Stimulated activated CD4-positive, alpha-beta T cell treated with anti-CD3 and anti-CD28 coated beads, Interleukin-15, amount 100 ng/mL, for 48 hours (primary cell): ENCODE measurements at regions not wholly inside any gene's neighbourhood (a gene's known extent, or its start where the extent isn't known, plus 50 kb on each side); places are given as distances from the start of the nearest gene placed in this dataset.

Source experiments
- DNase-seq, 2 donors: peaks; one replicate each; pipeline ENCODE4 v3.0.0-alpha.2; 2020; ENCODE audit warnings: low read depth in 2 of 2

GRCh38 chr18:78769502-78770105 is 210.0 kb upstream of the SALL3 start:
- DNase-seq, result no peak

GRCh38 chr18:78770139-78770822 is 209.3 kb upstream of the SALL3 start:
- DNase-seq, result no peak

GRCh38 chr18:78770823-78771139 is 208.8 kb upstream of the SALL3 start:
- DNase-seq, result no peak

- DNase-seq, result no peak
These were observed 207.9 kb upstream of the SALL3 start for GRCh38 chr18:78771496-78772359.

GRCh38 chr18:78772360-78773302 is 207.0 kb upstream of the SALL3 start:
- no peak for DNase-seq

- DNase-seq, result no peak
These were observed 206.3 kb upstream of the SALL3 start for GRCh38 chr18:78773303-78773755.

- no peak for DNase-seq
These were observed 205.8 kb upstream of the SALL3 start for GRCh38 chr18:78773819-78774218.

- no peak for DNase-seq
These were observed 204.9 kb upstream of the SALL3 start for GRCh38 chr18:78774741-78775141.

GRCh38 chr18:78776151-78776550 is 203.5 kb upstream of the SALL3 start:
- no peak for DNase-seq

- DNase-seq, result no peak
These were observed 202.8 kb upstream of the SALL3 start for GRCh38 chr18:78776706-78777285.

- no peak for DNase-seq
These were observed 201.6 kb upstream of the SALL3 start for GRCh38 chr18:78777992-78778391.

GRCh38 chr18:78778651-78779050 is 201.0 kb upstream of the SALL3 start:
- DNase-seq, result no peak

GRCh38 chr18:78779996-78780718 is 199.5 kb upstream of the SALL3 start:
- no peak for DNase-seq

- no peak for DNase-seq
These were observed 198.7 kb upstream of the SALL3 start for GRCh38 chr18:78780719-78781600.

- DNase-seq, result no peak
These were observed 198.0 kb upstream of the SALL3 start for GRCh38 chr18:78781601-78781960.

- DNase-seq, result no peak
These were observed 196.6 kb upstream of the SALL3 start for GRCh38 chr18:78782951-78783563.

- DNase-seq, result no peak
These were observed 196.1 kb upstream of the SALL3 start for GRCh38 chr18:78783564-78783960.

GRCh38 chr18:78784861-78785260 is 194.8 kb upstream of the SALL3 start:
- no peak for DNase-seq

- DNase-seq, result no peak
These were observed 193.9 kb upstream of the SALL3 start for GRCh38 chr18:78785706-78786105.
